ENCODE measurements at regions not wholly inside any gene's neighbourhood (a gene's known extent, or its start where the extent isn't known, plus 50 kb on each side); places are given as distances from the start of the nearest gene placed in this dataset.

GRCh38 chr10:55311848-55312635 is 511.0 kb upstream of the PCDH15 start:
- no peak overlapping the region for H3K27ac ChIP-seq
- TF ChIP-seq CTCF (conservative IDR thresholded peaks at IDR 0.05) (no peak), ZFX (IDR thresholded peaks at IDR 0.05) (no peak)

DNA sequence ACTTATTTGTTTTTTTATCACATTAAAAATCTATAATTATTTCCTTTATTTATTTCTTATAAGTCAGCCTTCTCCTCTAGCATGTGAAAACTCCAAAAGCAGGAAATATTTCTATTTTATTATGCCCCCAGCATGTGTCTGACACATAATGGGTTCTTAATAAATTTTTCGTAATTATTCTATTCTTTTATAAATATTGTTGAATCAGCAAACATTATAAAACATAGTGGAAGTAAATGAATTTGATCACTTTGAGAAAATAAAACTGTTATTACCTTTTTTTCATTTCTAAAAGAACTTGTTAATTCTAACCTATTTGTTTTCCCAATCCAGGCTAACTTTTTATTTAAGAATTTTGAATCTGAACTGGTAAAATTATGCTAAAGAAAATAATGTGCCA is 509.1 kb upstream of the PCDH15 start:
- no peak overlapping the region for H3K27ac ChIP-seq
- TF ChIP-seq ZFX (IDR thresholded peaks at IDR 0.05) = no peak
- no peak for TF ChIP-seq CTCF (conservative IDR thresholded peaks at IDR 0.05)

DNA sequence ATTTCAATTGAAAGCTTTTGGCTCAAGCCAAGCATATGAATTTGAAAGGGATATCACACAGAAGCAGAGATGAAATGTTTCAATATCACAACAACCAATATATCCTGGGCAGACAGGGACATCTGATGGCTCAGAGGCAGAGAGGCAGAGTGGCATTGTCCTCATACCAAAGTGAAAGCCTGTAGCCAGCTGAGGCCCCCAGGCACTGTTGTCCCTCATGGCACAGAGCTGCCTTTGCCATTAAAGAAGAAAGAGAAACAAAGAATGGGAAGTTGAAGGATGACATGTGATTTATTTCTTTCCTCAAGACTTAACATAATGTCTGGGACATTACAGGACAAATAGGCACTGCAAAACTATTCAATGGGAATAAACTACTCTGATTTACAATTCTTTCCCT is 504.3 kb upstream of the PCDH15 start:
- TF ChIP-seq ZFX (IDR thresholded peaks at IDR 0.05) (no peak), CTCF (conservative IDR thresholded peaks at IDR 0.05) (no peak)
- no peak overlapping the region for H3K27ac ChIP-seq

DNA sequence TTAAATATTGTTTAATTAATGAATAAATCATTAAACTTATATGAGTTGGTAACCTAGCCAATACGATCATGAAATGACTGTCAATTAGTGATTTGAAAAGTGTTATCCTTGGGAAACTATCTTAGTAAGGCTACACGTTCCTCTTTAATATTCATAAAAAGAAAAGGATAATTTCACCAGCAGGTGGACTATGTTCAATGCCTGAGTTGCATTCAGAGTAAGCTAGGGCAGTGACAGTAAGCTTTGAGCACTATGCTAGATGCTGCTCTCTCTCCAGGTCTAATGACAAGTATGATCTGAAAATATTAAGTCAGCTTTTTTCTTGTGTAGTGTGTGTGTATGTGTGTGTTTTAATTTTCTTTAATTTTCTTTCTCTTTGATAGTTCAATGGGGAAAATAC is 486.3 kb upstream of the PCDH15 start:
- TF ChIP-seq ZFX (IDR thresholded peaks at IDR 0.05) (no peak), CTCF (conservative IDR thresholded peaks at IDR 0.05) (peak; percentile 40)

DNA sequence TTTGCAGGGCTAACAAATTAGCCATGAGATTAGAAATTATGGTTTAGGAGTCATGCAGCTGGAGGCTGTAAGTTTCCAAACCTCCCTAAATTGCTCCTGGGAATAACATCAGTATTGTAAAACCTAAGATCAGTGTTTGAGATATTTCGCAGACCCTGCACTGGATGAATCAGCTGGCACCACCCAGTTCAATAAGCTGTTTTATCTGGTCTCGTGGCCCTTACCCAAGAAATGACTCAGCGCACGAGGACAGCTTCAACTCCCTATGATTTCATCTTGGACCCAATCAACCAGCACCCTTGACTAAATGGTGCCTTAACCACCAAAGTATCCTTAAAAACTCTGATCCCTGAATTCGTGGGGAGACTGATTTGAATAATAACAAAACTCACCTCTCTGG is 482.0 kb upstream of the PCDH15 start:
- H3K27ac ChIP-seq = no peak overlapping the region

More for the DNA sequence above, 486.3 kb upstream of the PCDH15 start:
- H3K27ac ChIP-seq = no peak overlapping the region

DNA sequence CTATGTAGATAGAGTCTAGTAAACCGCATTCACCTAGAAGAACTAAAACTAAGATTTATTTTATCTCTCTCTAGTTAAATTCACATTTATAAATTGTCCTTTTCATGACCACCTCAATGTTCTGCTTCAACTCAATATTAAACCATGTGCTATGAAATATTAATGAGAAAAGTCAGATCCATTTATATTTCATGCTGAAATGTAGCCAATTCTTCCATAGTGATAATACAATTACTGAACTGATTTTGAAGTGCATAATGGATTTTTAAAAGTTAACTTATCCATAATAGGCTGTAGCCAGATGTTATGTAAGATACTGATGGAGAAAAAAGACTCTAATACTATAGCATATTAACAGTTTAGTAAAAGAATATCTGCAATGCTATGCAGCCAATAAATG is 479.7 kb upstream of the PCDH15 start:
- no peak overlapping the region for H3K27ac ChIP-seq
- no peak for TF ChIP-seq ZFX (IDR thresholded peaks at IDR 0.05)
- no peak for TF ChIP-seq CTCF (conservative IDR thresholded peaks at IDR 0.05)

More for the DNA sequence above, 482.0 kb upstream of the PCDH15 start:
- TF ChIP-seq ZFX (IDR thresholded peaks at IDR 0.05) = no peak
- no peak for TF ChIP-seq CTCF (conservative IDR thresholded peaks at IDR 0.05)

DNA sequence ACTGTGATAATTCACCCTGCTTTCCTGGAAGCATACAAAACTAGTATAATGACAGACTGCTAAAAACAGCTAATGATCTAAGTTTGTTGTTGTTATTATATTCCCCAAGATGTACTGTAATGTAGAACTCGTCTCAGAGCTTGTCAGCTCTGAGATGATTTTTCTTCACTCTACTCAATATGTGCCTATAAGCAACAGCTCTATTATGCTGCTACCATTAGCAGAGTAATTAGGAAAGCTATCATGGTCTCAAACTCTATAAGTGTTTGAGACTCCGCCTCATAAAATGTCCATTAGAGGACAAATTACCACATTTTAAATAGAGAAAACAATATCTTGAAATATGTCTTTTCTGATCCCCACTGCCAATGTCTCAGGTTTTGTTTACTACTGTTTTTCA is 476.5 kb upstream of the PCDH15 start:
- H3K27ac ChIP-seq = no peak overlapping the region
- TF ChIP-seq CTCF (conservative IDR thresholded peaks at IDR 0.05) (no peak), ZFX (IDR thresholded peaks at IDR 0.05) (no peak)

All from C4-2B (cell line).